Activated T-cell treated with anti-CD3 and anti-CD28 coated beads, Interleukin-2, amount 50 U/mL, for 48 hours (primary cell): ENCODE measurements at regions not wholly inside any gene's neighbourhood (a gene's known extent, or its start where the extent isn't known, plus 50 kb on each side); places are given as distances from the start of the nearest gene placed in this dataset.

Source experiments
- DNase-seq, 2 experiments: peaks; one replicate each; pipeline ENCODE4 v3.0.0-alpha.2; 2020

DNA sequence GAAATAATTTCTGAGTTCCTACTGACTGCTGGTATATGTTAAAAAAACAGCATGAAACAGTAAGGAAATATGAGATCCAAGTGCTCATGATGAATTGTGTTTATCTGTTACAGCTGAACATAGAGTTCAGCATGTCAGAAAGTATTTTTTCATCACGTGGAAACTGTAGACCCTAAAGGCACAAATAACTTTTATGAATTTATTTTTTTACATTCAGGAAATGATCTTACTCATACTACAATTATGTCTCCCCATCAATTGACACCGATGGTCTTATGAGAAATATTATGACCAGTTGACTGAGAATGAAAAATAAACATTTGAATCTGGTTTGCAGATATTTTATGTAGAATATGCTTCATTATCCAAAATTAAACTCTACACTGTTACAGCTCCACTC is 283.1 kb upstream of the SPANXN4 start:
- no peak for DNase-seq

DNA sequence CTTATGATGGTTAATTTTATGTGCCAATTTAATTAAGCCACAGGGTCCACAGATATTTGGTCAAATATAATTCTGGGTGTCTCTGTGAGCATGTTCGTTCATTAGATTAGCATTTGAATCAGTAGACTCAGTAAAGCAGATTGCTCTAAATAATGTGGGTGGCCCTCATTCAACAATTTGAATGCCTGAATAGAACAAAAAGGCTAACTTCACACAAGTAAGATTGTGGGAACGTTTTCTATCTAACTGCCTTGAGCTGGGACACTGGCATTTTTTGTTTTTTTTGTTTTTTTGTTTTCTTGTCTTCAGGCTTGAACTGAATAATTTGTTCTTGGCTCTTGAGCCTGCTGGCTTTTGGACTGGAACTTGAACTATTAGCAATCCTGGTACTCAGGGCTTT is 292.4 kb upstream of the SPANXN4 start:
- no peak for DNase-seq

GRCh38 chrX:142711796-142712290 is 313.9 kb upstream of the SPANXN4 start:
- no peak for DNase-seq

DNA sequence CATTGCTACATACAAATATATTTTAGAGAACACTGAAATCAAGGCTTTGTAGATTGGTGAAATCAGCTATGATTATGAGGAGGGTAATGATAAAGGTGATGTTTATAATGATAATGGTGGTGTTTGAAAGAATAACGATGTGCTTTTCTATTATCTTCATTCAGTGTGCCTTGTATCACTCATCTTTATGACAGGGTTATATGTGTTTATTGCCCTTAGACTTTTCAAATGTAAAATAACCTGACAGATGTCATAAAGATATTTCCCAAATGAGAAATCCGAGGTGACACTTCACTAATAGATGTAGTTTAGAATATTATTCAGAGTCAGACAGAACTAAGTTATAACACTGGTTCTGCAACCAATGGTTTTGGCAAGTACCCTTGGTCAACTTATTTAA is 323.0 kb upstream of the SPANXN4 start:
- no peak for DNase-seq

- no peak for DNase-seq
Measured at GRCh38 chrX:142688256-142688655, 337.5 kb upstream of the SPANXN4 start.

- no peak for DNase-seq
Measured at GRCh38 chrX:142686653-142687283, 339.0 kb upstream of the SPANXN4 start.

DNA sequence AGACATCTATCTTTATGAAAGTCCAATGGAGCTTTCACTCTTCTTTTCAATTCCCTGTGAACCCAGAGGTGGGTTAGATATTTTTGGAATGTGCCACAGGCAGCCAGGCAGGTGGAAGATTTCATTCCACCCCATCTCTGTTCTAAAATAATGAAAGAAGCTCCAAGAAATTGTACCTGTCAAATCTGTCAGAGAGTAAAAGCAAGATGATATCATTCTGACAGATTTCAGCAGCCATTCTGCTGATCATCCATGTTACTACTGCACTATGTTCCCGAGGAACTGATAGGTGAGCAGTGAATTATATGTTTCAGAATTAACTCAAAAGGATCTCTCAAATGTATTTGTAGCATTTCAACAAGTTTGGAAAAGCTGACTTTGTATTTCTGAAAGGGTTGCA is 339.5 kb upstream of the SPANXN4 start:
- DNase-seq: no peak

DNA sequence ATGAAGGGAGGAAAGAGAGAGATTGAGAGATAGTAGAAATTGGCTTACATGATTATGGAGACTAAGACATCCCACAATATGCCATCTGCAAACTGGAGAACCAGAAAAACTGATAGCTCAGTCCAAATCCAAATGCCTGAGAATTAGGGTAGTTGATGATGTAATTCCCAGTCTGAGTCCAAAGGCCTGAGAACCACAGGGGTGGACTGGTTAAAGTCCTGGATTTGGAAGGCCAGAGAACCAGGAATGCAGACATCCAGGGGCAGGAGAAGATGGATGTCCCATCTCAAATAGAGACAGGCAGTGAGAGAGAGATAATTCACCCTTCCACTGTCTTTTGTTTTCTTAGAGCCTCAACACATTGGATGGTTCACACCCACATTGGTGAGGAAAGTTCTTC is 345.7 kb upstream of the SPANXN4 start:
- DNase-seq: no peak

DNA sequence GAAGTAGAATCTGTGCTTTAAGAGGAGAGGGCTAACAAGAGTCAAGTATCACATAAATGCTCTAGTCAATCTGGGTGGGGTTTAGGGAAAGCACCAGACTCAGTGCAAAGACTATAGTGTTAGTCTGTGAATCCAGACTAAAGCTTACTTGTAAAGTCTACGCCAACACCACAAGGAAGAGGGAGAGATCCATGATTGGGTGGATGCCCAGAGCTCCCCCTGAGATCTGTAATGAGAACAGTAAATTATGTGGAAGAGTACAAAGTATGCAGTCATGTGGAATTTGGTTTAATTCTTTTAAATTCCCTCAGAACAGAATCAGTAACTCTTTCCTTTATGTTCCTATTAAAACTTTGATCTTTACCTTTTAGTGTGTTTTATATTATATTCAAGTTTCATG is 354.7 kb upstream of the SPANXN4 start:
- no peak for DNase-seq

DNA sequence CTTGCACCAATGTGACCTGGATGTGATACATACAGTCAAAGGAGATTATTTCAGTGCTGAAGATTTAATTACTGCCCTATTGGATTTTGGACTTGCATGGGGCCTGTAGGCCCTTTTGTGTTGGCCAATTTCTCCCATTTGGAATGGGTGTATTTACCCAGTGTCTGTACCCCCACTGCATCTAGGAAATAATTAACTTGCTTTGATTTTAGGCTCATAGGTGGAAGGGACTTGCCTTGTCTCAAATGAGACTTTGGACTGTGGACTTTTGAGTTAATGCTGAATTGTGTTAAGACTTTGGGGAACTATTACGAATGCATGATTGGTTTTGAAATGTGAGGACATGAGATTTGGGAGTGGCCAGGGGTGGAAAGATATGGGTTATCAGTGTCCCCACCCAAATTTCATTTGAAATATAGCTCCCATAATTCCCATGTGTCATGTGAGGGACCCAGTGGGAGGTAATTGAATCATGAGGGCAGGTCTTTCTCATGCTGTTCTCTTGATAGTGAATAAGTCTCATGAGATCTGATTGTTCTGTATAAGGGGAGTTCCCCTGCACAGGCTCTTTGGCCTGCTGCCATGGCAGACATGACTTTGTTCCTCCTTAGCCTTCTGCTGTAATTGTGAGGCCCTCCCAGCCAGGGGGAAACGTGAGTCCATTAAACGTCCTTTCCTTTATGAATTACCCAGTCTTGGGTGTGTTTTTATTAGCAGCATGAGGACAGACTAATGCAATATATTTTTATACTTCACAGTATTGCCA is 362.2 kb upstream of the SPANXN4 start:
- DNase-seq: no peak

GRCh38 chrX:142661696-142662095 is 364.0 kb upstream of the SPANXN4 start:
- DNase-seq: no peak

DNA sequence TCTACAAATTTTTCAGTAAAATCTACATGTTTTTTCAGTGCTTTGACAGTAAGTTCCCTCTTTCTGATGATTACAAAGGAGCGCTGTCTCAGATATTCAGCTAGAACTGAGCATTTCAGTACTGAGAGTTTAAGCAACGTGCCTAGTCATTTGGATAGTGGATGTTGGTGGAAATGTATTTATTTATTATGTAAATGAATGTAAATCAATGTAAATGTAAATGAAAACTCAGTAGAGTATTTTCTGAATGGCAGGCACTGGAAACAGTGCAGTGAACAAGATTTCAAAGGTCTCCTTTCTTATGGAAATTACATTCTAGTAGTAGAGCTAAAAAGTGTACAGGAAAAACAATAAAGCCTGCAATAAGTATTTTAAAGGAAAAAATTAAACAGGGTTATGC is 370.2 kb upstream of the SPANXN4 start:
- no peak for DNase-seq

DNA sequence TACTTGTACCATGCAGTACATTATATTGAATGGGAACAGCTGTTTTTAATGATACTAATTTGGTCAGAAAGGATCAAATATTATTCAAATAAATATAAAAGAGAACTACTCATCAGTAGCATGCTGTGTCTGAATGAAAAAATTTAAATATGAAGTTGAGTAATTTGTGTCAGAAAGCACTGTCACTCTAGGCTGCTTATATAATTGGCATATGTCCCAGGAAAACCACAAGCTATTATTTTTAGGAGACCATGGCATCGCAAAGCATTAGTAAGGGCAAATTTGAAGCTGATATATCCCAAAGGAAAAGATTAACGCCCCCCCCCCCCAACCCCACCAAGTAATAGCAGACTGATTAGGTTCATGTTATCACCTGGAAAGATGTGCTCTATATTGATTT is 388.5 kb upstream of the SPANXN4 start:
- DNase-seq: no peak

DNA sequence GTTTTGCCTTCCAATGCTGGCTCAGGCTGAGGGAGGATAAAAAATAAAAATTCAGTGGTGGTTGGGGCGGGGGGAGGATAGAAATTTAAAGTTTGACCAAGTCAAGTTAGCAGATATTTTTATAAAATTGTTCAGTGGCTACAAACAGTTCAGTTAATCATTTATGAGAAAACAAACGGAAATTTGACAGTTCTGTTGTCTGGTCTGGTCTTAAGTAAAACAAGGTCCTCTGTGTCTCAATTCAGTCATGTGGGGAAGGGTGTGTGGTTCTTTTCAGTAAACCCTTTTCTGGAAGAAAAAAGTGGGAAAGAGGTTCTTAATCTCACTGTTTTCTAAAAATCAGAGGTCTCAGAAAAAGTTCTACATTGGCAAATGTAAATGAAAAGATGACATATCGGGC is 409.1 kb upstream of the SPANXN4 start:
- no peak for DNase-seq

DNA sequence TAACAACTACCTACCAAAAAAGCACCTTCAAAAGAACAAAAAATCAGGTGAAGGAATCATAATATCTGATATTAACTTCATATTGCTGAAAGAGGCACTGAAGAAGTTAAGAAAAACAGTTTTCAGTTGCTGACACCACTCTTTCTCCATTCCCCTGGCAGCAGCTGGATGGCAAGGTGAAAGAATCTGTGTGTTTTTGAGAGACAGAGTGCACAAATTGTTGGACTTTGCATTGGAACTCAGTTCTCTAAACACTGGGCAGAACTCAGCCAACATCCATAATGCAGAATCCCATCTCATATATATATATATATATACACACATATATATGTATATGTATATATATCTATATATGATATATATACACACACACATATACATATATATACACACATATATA is 408.3 kb upstream of the MAGEC2 start:
- DNase-seq: no peak

- DNase-seq: peak; percentile 18 to 23
Measured at GRCh38 chrX:142606629-142607028, 401.5 kb upstream of the MAGEC2 start.

DNA sequence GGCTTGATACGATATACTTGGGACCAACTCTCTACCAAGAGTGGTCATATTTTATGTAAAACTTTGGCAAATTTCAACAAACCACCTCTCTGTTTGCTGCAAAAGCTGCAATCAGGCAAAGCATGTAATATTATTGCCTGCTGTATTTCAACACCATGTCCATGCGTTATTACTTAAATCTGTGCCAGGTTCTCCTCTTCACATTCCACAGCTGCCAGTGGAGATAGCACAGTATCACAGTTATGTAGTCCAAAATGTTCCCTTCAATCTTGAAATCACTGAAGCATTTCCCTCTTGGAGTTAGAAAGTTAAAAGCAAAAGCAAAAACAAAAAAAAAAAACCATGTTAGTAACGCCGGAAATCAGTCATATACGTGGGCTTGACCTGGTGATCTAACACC is 396.7 kb upstream of the MAGEC2 start:
- no peak for DNase-seq

- DNase-seq: no peak
Measured at GRCh38 chrX:142593361-142593862, 388.3 kb upstream of the MAGEC2 start.

- DNase-seq: no peak
Measured at GRCh38 chrX:142576615-142577014, 371.5 kb upstream of the MAGEC2 start.

- no peak for DNase-seq
Measured at GRCh38 chrX:142549923-142550322, 344.8 kb upstream of the MAGEC2 start.

DNA sequence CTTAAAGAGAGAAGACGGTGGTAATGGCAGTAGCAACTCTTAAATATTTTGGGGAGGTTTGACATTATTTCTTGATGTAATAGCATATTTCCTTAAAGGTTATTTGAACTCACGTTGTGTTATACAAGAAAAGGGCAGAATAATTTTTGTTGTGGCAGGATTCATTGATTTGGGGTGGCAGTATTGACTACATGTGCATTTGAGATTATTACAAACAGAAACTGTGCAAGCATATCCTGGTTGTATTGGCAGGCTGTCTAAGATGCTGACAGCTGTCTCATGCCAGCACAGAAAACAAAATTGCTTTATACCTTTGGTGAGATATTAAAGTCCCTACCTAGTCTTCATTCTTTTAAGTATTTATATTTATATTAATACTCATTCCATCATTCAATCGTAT is 300.7 kb upstream of the MAGEC2 start:
- no peak for DNase-seq

DNA sequence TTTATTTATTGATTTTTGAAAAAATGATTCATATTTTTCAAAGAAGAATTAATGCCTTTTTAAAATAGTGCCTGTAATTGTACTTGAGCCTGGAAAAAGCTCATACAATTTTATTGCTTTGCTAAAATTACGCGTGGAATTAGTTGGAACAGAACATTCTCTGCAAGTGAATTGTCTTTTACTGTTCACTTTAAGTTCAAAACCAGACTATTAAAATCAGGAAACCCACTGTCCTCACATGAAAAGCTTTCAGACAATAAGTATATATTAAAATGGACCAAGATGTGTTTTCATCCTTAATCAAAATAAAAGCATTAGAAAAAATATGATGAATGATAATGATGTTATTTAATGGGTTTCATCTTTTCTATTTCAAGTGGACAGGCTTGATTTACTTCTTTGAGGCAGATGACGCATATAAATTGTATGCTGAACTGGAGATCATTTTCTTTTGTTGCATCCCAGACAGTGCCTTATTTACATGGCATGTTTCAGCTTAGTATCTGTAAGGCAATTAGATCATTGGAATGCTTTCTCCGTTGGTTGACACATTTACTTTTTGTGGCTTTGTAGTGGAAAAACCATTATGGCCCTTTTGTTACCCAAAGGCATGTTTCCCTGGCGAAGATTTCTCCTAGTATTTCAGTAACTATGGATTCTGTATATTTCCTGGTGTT is 299.0 kb upstream of the MAGEC2 start:
- DNase-seq: no peak

DNA sequence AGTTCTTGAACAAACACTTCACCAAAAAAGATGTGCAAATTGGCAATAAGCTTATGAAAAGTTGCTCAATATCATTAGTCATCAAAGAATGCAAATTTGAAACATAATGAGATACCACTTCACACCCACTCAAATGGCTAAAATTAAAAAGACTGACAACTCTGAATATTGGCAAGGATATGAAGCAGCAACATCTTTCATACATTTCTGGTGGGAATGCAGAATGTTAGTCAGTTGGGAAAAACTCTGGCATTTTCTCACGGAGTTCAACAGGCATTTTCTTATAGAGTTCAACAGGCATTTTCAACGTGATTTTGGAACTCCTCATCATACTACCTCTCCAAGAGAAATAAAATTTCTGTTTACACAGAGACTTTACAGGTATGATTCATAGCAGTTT is 297.4 kb upstream of the MAGEC2 start:
- DNase-seq: no peak

GRCh38 chrX:142499992-142500391 is 294.9 kb upstream of the MAGEC2 start:
- DNase-seq: no peak
